IgD-negative memory B cell (primary cell): ENCODE measurements at regions not wholly inside any gene's neighbourhood (a gene's known extent, or its start where the extent isn't known, plus 50 kb on each side); places are given as distances from the start of the nearest gene placed in this dataset.
"Not testable (repeated sequence)": the region's sequence is repeated elsewhere in the genome, so short reads cannot be mapped to it uniquely, and the experiment has no call there.

Experiments
- H3K27ac Mint-ChIP-seq, 3 donors: one replicate each; pipeline ENCODE4 v1.8.0; 2020 to 2022; ENCODE audit warnings: mild to moderate bottlenecking in 3 of 3, mixed read lengths in 3 of 3, moderate library complexity in 1 of 3
- H3K27me3 Mint-ChIP-seq: one replicate; pipeline ENCODE4 v1.8.0; 2021; ENCODE audit warnings: mixed read lengths
- H3K36me3 Mint-ChIP-seq: one replicate; pipeline ENCODE4 v1.8.0; 2020; ENCODE audit warnings: mild to moderate bottlenecking, mixed read lengths
- H3K4me1 Mint-ChIP-seq, 3 donors: one replicate each; pipeline ENCODE4 v1.8.0; 2020 to 2022; ENCODE audit warnings: mixed read lengths in 3 of 3, mild to moderate bottlenecking in 1 of 3
- H3K4me3 Mint-ChIP-seq, 4 donors: one replicate each; pipeline ENCODE4 v1.8.0; 2020 to 2022; ENCODE audit warnings: mild to moderate bottlenecking in 4 of 4, mixed read lengths in 4 of 4, moderate library complexity in 3 of 4
- H3K9me3 Mint-ChIP-seq, 3 donors: one replicate each; pipeline ENCODE4 v1.8.0; 2020 to 2021; ENCODE audit warnings: mixed read lengths in 3 of 3, mild to moderate bottlenecking in 1 of 3

DNA sequence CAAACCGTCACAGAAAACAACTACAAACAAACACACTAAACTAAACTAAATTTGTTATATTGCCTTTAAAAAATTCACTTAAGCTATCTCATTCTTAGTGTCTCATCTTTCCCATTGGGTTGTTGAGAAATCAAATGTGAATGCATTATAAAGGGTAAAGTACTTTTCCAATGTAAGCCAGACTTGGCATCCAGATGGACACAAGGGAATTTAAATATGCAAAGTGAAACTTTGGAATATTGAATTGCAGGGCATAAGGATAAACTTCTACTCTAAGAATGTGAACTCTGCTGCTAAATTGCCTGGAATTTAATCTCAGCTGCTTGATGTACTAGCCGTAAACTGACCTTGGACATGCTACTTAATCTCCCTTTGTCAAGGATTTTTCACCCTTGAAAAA lies 1554.6 kb downstream of the CDH8 start:
- H3K4me3 Mint-ChIP-seq: no peak overlapping the region
- no peak overlapping the region for H3K27ac Mint-ChIP-seq
- no peaks in the 10 kb centered on the region for H3K27me3 Mint-ChIP-seq
- peaks cover 0 to 10% (median 8%) of the 10 kb centered on the region in 3 donors for H3K9me3 Mint-ChIP-seq
- H3K36me3 Mint-ChIP-seq: no peaks in the 10 kb centered on the region
- no peaks in the 10 kb centered on the region for H3K4me1 Mint-ChIP-seq

DNA sequence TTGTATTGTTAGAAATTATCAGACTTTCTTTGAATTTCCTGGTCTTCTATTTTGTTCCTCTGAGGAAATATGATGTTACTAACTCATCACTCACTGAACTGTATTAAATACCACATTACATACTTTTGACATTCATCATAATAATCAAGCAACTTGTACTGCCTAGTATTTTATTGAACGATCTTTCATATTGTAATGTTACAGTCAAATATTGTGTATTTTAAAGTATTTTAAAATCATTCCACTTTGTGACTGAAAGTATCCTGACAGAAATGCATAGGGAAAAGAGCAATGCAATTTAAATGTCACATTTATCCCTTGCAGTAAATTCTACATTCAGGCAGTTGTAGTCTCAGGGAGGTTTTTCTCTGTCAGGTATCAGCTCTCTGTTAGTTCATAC lies 1557.4 kb downstream of the CDH8 start:
- Mint-ChIP-seq H3K27me3 (no peaks in the 10 kb centered on the region), H3K27ac (no peak overlapping the region), H3K4me1 (no peaks in the 10 kb centered on the region), H3K4me3 (no peak overlapping the region), H3K36me3 (no peaks in the 10 kb centered on the region), H3K9me3 (peaks cover 2 to 19% (median 3%) of the 10 kb centered on the region in 3 donors)

DNA sequence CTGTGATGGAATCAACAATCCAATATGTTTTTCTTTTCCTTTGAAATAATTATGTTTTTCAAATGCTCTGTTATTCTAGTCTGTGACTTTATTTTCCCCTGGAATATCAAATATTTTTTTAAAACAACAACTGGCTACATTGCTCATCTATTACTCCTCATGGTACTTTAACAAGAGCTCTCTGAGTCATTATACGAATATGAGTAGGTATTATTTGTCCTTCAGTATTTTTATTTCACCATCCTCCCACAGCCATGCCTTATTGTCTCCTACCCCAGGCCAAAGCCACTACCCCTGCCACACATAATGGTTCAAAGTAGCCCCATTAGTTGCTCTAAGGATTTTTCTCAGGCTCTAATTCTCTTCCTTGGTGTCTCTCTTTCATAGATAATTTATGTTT lies 1572.3 kb downstream of the CDH8 start:
- Mint-ChIP-seq H3K4me1 (no peaks in the 10 kb centered on the region), H3K36me3 (no peaks in the 10 kb centered on the region), H3K27ac (no peak overlapping the region)

DNA sequence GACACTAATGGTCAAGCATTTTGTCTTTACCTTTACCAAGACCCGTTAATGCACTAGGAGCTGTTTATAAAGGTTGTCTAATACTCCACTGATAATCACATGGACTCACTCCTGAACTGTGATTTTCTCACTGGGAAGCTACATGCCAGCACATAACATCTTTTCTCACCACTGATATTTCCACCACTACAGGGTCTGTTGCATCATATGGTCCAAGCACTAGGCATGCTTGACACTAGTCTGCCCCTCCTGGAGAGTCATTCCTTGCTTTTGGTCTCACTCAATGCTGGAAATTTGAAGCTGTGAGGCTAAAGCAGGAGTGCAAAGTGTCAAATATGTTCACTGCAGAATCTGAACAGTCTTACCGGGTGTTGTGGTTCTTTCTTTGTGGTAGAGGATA lies 1576.8 kb downstream of the CDH8 start:
- H3K9me3 Mint-ChIP-seq: peaks cover 2 to 9% (median 8%) of the 10 kb centered on the region in 3 donors
- H3K27ac Mint-ChIP-seq: no peak overlapping the region
- H3K4me3 Mint-ChIP-seq: no peak overlapping the region
- H3K27me3 Mint-ChIP-seq: no peaks in the 10 kb centered on the region
- H3K36me3 Mint-ChIP-seq: no peaks in the 10 kb centered on the region
- H3K4me1 Mint-ChIP-seq: no peaks in the 10 kb centered on the region

More for the DNA sequence above, 1572.3 kb downstream of the CDH8 start:
- Mint-ChIP-seq H3K4me3 (no peak overlapping the region), H3K27me3 (no peaks in the 10 kb centered on the region), H3K9me3 (peaks cover 6 to 11% (median 8%) of the 10 kb centered on the region in 3 donors)

DNA sequence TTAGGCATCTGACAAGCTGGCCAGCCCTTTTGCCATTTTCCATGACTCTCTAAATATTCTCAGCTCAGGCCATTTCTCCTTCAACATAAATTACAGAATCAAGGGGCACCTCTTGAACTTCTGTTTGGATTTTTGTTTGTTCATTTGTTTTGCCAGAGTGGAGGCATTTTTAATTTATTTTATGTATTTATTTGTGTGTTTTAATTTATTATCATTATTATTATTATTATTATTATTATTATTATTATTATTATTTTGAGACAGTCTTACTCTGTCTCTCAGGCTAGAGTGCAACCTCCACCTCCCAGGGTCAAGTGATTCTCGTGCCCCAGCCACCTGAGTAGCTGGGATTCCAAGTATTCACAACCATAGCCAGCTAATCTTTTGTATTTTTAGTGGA lies 1578.0 kb downstream of the CDH8 start:
- no peak overlapping the region for H3K4me3 Mint-ChIP-seq
- H3K27ac Mint-ChIP-seq: no peak overlapping the region
- H3K4me1 Mint-ChIP-seq: no peaks in the 10 kb centered on the region
- no peaks in the 10 kb centered on the region for H3K36me3 Mint-ChIP-seq
- H3K9me3 Mint-ChIP-seq: peaks cover 2 to 9% (median 8%) of the 10 kb centered on the region in 3 donors
- no peaks in the 10 kb centered on the region for H3K27me3 Mint-ChIP-seq

DNA sequence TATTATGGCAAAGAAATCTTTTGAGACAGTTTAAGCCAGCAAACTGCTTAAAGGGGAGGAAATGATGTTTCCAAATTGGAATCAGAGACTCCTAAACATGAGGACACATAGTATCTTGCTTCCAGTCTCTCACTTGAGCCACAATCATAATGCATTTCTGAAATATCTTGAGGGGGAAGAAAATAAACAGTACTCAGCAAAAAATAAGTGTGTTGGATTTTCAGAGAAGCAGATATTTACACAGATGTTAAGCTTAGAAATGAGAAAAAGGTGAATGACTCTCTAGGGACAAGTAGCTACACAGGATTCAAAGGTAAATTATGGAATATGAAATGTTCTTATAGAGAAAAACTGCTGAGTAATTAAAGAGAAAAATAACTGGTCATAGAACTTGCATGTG lies 1583.6 kb downstream of the CDH8 start:
- H3K4me3 Mint-ChIP-seq: no peak overlapping the region
- H3K9me3 Mint-ChIP-seq: peaks cover 0 to 9% (median 2%) of the 10 kb centered on the region in 3 donors
- H3K36me3 Mint-ChIP-seq: no peaks in the 10 kb centered on the region
- H3K27ac Mint-ChIP-seq: no peak overlapping the region
- no peaks in the 10 kb centered on the region for H3K4me1 Mint-ChIP-seq
- no peaks in the 10 kb centered on the region for H3K27me3 Mint-ChIP-seq

DNA sequence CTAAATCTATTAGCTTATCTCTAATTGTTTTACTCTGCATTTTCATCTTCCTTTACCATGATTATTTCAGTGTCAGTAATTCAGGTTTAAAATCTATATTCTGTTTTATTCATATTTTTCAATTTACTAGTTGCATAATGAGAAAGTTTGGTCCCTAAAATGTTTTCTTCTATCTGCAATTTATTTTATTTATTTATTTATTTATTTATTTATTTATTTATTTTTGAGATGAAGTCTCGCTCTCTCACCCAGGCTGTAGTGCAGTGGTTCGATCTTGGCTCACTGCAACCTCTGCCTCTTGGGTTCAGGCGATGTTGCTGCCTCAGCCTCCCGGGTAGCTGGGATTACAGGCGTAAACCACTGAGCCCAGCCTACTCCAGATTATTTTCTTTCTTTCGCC lies 1597.3 kb downstream of the CDH8 start:
- peaks cover 5 to 12% (median 6%) of the 10 kb centered on the region in 3 donors for H3K9me3 Mint-ChIP-seq

DNA sequence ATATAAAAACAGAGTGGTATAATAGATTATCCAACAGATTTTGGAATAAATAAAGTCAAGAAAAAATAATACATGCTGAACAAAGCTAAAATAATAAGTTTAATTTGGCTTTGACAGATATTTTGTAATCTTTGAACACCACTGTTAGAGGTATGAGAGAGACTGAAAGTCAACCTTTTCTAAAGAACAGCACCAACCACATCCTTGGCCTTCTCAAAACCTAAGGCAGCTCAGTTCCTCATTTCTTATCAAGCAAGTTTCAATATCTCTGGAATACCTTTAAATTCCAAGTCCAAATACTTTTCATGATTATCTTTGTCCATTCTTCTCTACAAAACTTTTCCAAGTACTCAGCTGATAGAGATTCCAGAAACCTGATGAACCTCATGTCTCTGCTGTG lies 1603.8 kb downstream of the CDH8 start:
- Mint-ChIP-seq H3K9me3 (peaks cover 5 to 9% (median 8%) of the 10 kb centered on the region in 3 donors), H3K4me1 (no peaks in the 10 kb centered on the region), H3K27me3 (no peaks in the 10 kb centered on the region), H3K27ac (no peak overlapping the region), H3K36me3 (no peaks in the 10 kb centered on the region), H3K4me3 (no peak overlapping the region)

More for the DNA sequence above, 1597.3 kb downstream of the CDH8 start:
- Mint-ChIP-seq H3K27me3 (no peaks in the 10 kb centered on the region), H3K36me3 (no peaks in the 10 kb centered on the region), H3K27ac (no peak overlapping the region), H3K4me3 (no peak overlapping the region), H3K4me1 (no peaks in the 10 kb centered on the region)

DNA sequence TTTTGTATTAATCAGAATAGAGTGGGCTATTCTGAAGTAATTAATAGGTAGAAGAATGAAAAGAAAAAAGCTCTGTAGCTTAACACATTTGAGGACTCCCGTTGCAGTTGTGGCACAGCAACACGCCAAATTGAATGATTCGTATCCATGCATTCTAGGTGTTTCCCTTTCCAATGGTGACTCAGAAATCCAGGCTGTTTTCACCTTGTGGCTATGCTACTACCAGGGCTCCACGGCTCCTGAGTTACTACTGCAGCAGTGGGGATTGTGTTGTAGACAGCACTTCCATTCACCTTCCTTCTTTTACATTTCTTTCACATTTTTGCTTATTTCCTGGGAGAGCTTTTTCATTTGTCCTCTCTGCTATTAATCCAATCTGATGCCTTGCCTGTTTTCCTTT lies 1616.4 kb downstream of the CDH8 start:
- H3K4me1 Mint-ChIP-seq: no peaks in the 10 kb centered on the region
- H3K4me3 Mint-ChIP-seq: no peak overlapping the region
- H3K9me3 Mint-ChIP-seq: peaks cover 2 to 16% (median 6%) of the 10 kb centered on the region in 3 donors
- no peaks in the 10 kb centered on the region for H3K27me3 Mint-ChIP-seq
- H3K36me3 Mint-ChIP-seq: no peaks in the 10 kb centered on the region
- no peak overlapping the region for H3K27ac Mint-ChIP-seq

DNA sequence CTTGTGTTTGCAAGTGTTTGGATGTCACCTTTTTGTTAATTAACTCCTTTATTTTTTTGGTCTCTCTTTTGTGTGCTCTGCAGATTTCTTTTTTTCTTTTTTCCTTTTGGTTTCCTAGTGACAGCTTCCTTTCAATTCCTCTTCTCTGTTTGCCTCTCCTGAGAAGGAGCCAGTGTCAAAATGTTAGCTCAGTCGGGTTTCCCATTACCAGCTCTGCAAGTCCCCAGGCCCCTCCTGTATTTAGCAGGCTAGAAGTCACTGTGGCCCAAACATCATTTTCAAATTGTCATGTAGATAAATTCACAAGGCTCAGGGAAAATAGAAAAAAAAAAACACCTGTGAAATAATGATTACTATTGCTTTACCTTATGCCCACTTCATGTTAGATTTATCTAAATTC lies 1621.6 kb downstream of the CDH8 start:
- no peaks in the 10 kb centered on the region for H3K36me3 Mint-ChIP-seq
- H3K27ac Mint-ChIP-seq: no peak overlapping the region
- H3K4me1 Mint-ChIP-seq: peaks cover 0 to 1% (median 0%) of the 10 kb centered on the region in 3 donors
- H3K9me3 Mint-ChIP-seq: peaks cover 0 to 21% (median 8%) of the 10 kb centered on the region in 3 donors
- no peak overlapping the region for H3K4me3 Mint-ChIP-seq
- no peaks in the 10 kb centered on the region for H3K27me3 Mint-ChIP-seq

DNA sequence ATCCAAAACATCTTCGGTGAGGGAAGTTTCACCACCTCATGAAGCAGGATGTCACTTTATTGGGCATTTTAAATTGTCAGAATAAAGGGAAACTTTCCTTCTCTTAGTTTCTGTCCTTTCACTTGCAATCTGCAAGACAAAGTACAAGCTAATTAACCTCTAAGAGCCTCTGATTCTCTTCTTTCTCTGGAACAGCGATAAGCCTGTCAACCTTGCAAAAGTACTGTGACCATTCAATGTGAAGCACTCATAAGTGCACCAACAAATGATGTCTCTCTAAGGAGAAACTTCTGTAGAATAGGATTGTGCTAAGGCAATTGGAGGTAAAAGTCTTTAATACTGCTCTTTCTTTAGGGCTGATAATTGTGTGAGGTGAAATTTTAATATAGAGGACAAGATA lies 1622.3 kb downstream of the CDH8 start:
- no peak overlapping the region for H3K27ac Mint-ChIP-seq
- H3K4me3 Mint-ChIP-seq: no peak overlapping the region
- peaks cover 0 to 21% (median 8%) of the 10 kb centered on the region in 3 donors for H3K9me3 Mint-ChIP-seq
- H3K4me1 Mint-ChIP-seq: peaks cover 0 to 1% (median 0%) of the 10 kb centered on the region in 3 donors
- no peaks in the 10 kb centered on the region for H3K27me3 Mint-ChIP-seq
- no peaks in the 10 kb centered on the region for H3K36me3 Mint-ChIP-seq

DNA sequence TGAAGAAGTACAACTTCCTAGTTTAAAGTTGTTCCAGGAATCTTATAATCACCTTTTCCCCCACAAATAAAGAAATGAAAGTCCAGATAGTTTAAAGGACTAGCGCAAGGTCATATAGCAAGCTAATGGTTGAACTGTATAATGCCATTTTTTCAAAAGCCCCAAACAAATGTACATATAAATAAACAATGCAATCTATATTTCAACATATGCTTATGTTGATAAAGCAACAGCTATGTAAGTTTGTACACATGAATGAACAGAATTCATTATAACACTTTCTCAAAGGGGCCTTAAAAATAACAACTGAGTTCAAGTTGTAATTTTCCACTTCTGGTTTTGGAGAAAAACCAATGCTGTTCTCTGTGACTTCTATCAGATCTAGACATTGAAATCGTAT lies 1628.6 kb downstream of the CDH8 start:
- Mint-ChIP-seq H3K27ac (no peak overlapping the region), H3K4me1 (peaks cover 0 to 1% (median 0%) of the 10 kb centered on the region in 3 donors), H3K27me3 (no peaks in the 10 kb centered on the region), H3K4me3 (no peak overlapping the region), H3K9me3 (peaks cover 0 to 5% (median 0%) of the 10 kb centered on the region in 3 donors), H3K36me3 (peaks cover 2% of the 10 kb centered on the region)

DNA sequence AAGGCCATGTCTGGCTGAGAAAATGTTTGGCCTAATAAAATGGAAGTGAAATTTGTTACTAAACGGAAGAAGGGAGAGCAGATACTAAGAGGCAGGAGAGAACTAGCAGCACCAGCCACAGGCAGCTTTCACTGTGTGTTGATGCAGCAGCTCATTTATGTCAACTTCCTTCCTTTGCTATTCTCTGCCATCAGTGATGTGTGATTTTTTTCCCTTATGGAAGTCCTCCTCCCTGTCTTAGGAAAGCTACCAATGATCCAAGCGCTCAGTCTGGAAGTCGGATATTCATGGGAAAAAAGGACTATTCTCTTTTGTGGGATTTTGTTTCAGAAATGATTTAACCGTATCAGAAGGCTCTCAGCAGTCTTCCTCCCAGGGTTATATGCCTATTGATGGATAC lies 1629.2 kb downstream of the CDH8 start:
- no peaks in the 10 kb centered on the region for H3K9me3 Mint-ChIP-seq
- no peaks in the 10 kb centered on the region for H3K27me3 Mint-ChIP-seq
- peaks cover 2% of the 10 kb centered on the region for H3K36me3 Mint-ChIP-seq
- no peak overlapping the region for H3K4me3 Mint-ChIP-seq
- H3K27ac Mint-ChIP-seq: no peak overlapping the region
- H3K4me1 Mint-ChIP-seq: no peaks in the 10 kb centered on the region

DNA sequence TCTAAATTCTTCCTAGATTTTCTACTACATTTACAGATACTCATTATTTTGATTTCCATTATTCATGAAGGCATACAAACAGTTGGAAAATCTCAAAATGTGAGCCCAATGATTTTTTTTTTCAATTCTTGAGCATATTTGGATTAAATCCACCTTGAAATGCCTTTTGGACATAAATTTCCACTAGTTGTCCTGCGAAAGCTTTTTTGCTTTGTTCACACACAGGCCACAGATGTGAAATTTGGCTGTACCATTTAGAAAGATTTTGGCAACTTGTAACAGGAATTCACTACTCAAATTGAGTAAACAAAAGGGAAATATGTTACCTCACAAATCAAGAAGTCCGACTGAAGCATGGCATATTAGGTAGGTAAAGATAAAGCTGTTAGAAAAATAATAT lies 1631.0 kb downstream of the CDH8 start:
- Mint-ChIP-seq H3K36me3 (peaks cover 2% of the 10 kb centered on the region), H3K27ac (no peak overlapping the region), H3K27me3 (no peaks in the 10 kb centered on the region), H3K4me1 (no peaks in the 10 kb centered on the region), H3K9me3 (peaks cover 0 to 2% (median 0%) of the 10 kb centered on the region in 3 donors), H3K4me3 (no peak overlapping the region)

DNA sequence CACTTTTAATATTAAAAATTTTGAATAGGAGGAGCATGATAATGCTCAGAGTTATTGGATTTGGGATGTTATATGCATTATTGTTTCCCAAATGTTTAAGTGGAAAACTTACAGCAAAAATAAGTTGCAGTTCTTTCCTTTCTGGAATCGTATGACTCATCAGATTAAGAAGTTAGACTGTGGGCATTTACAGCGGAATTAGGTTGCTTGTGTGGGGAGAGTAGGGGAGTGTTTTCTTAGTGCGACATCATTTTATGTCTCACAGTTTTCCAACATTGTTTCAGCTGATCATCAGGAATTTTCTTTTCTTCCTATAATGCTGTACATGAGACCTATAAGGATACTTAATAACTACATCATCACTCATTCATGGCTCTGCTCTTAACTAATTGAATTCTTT lies 1631.8 kb downstream of the CDH8 start:
- Mint-ChIP-seq H3K27me3 (no peaks in the 10 kb centered on the region), H3K4me1 (no peaks in the 10 kb centered on the region), H3K36me3 (peaks cover 2% of the 10 kb centered on the region), H3K9me3 (peaks cover 0 to 2% (median 1%) of the 10 kb centered on the region in 3 donors), H3K4me3 (no peak overlapping the region), H3K27ac (no peak overlapping the region)

DNA sequence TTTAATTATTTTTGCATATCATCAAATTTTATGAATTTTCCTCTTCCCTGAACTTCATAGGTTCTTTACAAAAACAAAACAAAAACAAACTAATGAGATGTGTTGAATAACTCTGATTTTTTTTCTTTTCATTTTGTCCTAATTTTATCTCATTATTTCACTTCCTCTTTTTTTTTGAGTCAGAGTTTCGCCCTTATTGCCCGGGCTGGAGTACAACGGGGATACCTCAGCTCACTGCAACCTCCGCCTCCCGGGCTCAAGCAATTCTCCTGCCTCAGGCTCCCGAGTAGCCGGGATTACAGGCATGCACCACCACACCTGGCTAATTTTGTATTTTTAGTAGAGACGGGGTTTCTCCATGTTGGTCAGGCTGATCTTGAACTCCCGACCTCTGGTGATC lies 1633.3 kb downstream of the CDH8 start:
- not testable (repeated sequence) for H3K4me1 Mint-ChIP-seq, H3K36me3 Mint-ChIP-seq, H3K27me3 Mint-ChIP-seq, H3K4me3 Mint-ChIP-seq, H3K27ac Mint-ChIP-seq, H3K9me3 Mint-ChIP-seq

DNA sequence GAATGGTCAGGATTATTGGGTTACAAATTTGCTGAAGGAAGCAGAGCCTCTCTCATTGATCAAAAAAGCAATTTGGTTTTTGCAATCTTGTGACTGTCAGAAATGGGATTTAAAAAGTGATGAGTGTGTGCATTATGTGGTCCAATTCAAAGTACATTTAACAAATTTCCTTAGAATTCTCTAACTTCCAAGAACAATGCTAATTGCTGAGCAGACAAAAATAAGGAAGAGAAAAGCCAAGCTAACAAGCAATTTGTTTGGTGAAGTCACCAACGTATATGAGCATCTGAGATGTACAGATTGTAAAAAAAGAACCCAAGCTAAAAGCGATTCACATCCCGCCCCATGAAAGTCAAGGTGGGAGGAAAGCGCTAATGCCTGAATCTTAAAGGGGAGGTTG lies 1643.9 kb downstream of the CDH8 start:
- Mint-ChIP-seq H3K27ac (no peak overlapping the region), H3K9me3 (peaks cover 0 to 17% (median 2%) of the 10 kb centered on the region in 3 donors), H3K4me3 (no peak overlapping the region), H3K4me1 (no peaks in the 10 kb centered on the region), H3K27me3 (no peaks in the 10 kb centered on the region), H3K36me3 (no peaks in the 10 kb centered on the region)
